OCI-LY3 (cell line): ENCODE measurements at regions not wholly inside any gene's neighbourhood (a gene's known extent, or its start where the extent isn't known, plus 50 kb on each side); places are given as distances from the start of the nearest gene placed in this dataset.

Experiments used
- H2AFZ ChIP-seq: fragments of 200-600, 300-600 bp; shearing (Covaris generic); 2 replicates; pipeline ENCODE4 v1.6.0; 2014; ENCODE audit warnings: antibody characterized with exemption, low read depth, low read length
- H3K27ac ChIP-seq: fragments of 200-600, 300-600 bp; sonication (generic); 2 replicates; pipeline ENCODE4 v1.5.1; 2014; ENCODE audit warnings: mild to moderate bottlenecking, low read length, moderate library complexity, mixed read lengths
- H3K27me3 ChIP-seq: fragments of 200-600, 300-600 bp; sonication (generic); 2 replicates; pipeline ENCODE4 v1.6.1; 2014; ENCODE audit warnings: low read depth, low read length, mixed read lengths
- H3K36me3 ChIP-seq: fragments of 200-600, 300-600 bp; sonication (generic); replicated peaks from 2 replicates; pipeline ENCODE3; 2014; ENCODE audit warnings: low read depth, low read length, mixed read lengths
- H3K4me1 ChIP-seq: fragments of 300-600, 200-600 bp; sonication (generic); 2 replicates; pipeline ENCODE4 v1.6.1; 2014; ENCODE audit warnings: low read length, mixed read lengths
- H3K4me2 ChIP-seq: fragments of 200-600, 300-600 bp; sonication (generic); 2 replicates; pipeline ENCODE4 v1.6.1; 2014; ENCODE audit warnings: low read length, mixed read lengths
- H3K4me3 ChIP-seq: fragments of 300-600, 200-600 bp; sonication (generic); 2 replicates; pipeline ENCODE4 v1.5.1; 2014; ENCODE audit warnings: antibody characterized with exemption, mild to moderate bottlenecking, low read length, moderate library complexity
- H3K79me2 ChIP-seq: fragments of 300-600, 200-600 bp; shearing (Covaris generic); 2 replicates; pipeline ENCODE4 v1.6.1; 2014; ENCODE audit warnings: mild to moderate bottlenecking, low read length, mixed read lengths
- H3K9ac ChIP-seq: fragments of 300-600, 200-600 bp; shearing (Covaris generic); 2 replicates; pipeline ENCODE4 v1.6.0; 2014; ENCODE audit warnings: mild to moderate bottlenecking, low read length, moderate library complexity
- H3K9me3 ChIP-seq: fragments of 200-600, 300-600 bp; shearing (Covaris generic); 2 replicates; pipeline ENCODE4 v1.6.1; 2014; ENCODE audit warnings: low read length, mixed read lengths; ENCODE audit not compliant: insufficient read depth
- H4K20me1 ChIP-seq: fragments of 200-600, 300-600 bp; sonication (generic); 2 replicates; pipeline ENCODE4 v1.6.1; 2016; ENCODE audit warnings: low read length, mixed read lengths; ENCODE audit not compliant: insufficient read depth
- CTCF ChIP-seq: fragments of 200-600, 300-600 bp; sonication (generic); IDR thresholded peaks from 2 replicates; pipeline ENCODE4 v1.5.1; 2014; ENCODE audit warnings: antibody characterized with exemption, low read length, low read depth
- EZH2phosphoT487 ChIP-seq: fragments of 200-600 bp; shearing (Covaris generic); IDR thresholded peaks from 2 replicates; pipeline ENCODE4 v1.6.1; 2018; ENCODE audit warnings: antibody characterized with exemption, mixed run types, low read depth

- Histone ChIP-seq H3K4me1 (no peaks in the 10 kb centered on the region), H4K20me1 (no peaks in the 10 kb centered on the region), H3K4me3 (no peak overlapping the region), H3K27me3 (0 out of 2 replicates have a peak, but pooled peaks cover 3% of the 10 kb centered on the region), H3K9me3 (no peaks in the 10 kb centered on the region), H3K27ac (no peak overlapping the region), H3K9ac (no peak overlapping the region), H3K79me2 (no peaks in the 10 kb centered on the region), H2AFZ (no peak overlapping the region), H3K36me3 (no peaks in the 10 kb centered on the region), H3K4me2 (no peak overlapping the region)
- TF ChIP-seq EZH2phosphoT487 (no peak), CTCF (no peak)
These were observed 167.9 kb upstream of the FREM1 start for GRCh38 chr9:15077946-15078729.

GRCh38 chr9:15073620-15074019 is 163.4 kb upstream of the FREM1 start:
- no peak overlapping the region for H3K4me2 ChIP-seq
- H3K79me2 ChIP-seq: no peaks in the 10 kb centered on the region
- H3K9ac ChIP-seq: no peak overlapping the region
- H4K20me1 ChIP-seq: no peaks in the 10 kb centered on the region
- H3K36me3 ChIP-seq: no peaks in the 10 kb centered on the region
- 0 out of 2 replicates have a peak, but pooled peaks cover 7% of the 10 kb centered on the region for H3K27me3 ChIP-seq
- no peak overlapping the region for H3K27ac ChIP-seq
- no peak overlapping the region for H3K4me3 ChIP-seq
- H3K4me1 ChIP-seq: no peaks in the 10 kb centered on the region
- H3K9me3 ChIP-seq: no peaks in the 10 kb centered on the region
- no peak overlapping the region for H2AFZ ChIP-seq
- TF ChIP-seq EZH2phosphoT487 (no peak), CTCF (no peak)

- H3K4me3 ChIP-seq: no peak overlapping the region
- H3K79me2 ChIP-seq: no peaks in the 10 kb centered on the region
- H3K27ac ChIP-seq: no peak overlapping the region
- no peak overlapping the region for H3K4me2 ChIP-seq
- no peaks in the 10 kb centered on the region for H3K9me3 ChIP-seq
- 0 out of 2 replicates have a peak, but pooled peaks cover 7% of the 10 kb centered on the region for H3K27me3 ChIP-seq
- TF ChIP-seq EZH2phosphoT487: no peak
- TF ChIP-seq CTCF: no peak
- no peaks in the 10 kb centered on the region for H3K4me1 ChIP-seq
- no peak overlapping the region for H3K9ac ChIP-seq
- H2AFZ ChIP-seq: no peak overlapping the region
- no peaks in the 10 kb centered on the region for H3K36me3 ChIP-seq
- no peaks in the 10 kb centered on the region for H4K20me1 ChIP-seq
These were observed 160.5 kb upstream of the FREM1 start for GRCh38 chr9:15070716-15071115.

- no peaks in the 10 kb centered on the region for H4K20me1 ChIP-seq
- no peak overlapping the region for H3K27ac ChIP-seq
- no peaks in the 10 kb centered on the region for H3K4me1 ChIP-seq
- H3K79me2 ChIP-seq: no peaks in the 10 kb centered on the region
- no peaks in the 10 kb centered on the region for H3K36me3 ChIP-seq
- TF ChIP-seq EZH2phosphoT487: no peak
- no peak for TF ChIP-seq CTCF
- H3K9ac ChIP-seq: no peak overlapping the region
- H3K27me3 ChIP-seq: 0 out of 2 replicates have a peak, but pooled peaks cover 7% of the 10 kb centered on the region
- no peaks in the 10 kb centered on the region for H3K9me3 ChIP-seq
- no peak overlapping the region for H2AFZ ChIP-seq
- H3K4me3 ChIP-seq: no peak overlapping the region
- H3K4me2 ChIP-seq: no peak overlapping the region
These were observed 158.9 kb upstream of the FREM1 start for GRCh38 chr9:15069106-15069505.
